K562 (cell line): ENCODE measurements at regions not wholly inside any gene's neighbourhood (a gene's known extent, or its start where the extent isn't known, plus 50 kb on each side); places are given as distances from the start of the nearest gene placed in this dataset.

ENCODE experiments used
- ATAC-seq: fragments of 200-7000 bp; cut with Tn5 transposase; 3 replicates; pipeline ENCODE4 v1.9.1; 2020; ENCODE audit warnings: moderate library complexity
- BruUV-seq: library from RNA; stranded (reverse); fragments of 400-500 nt; replicated peaks from 2 replicates; lab custom pipeline; 2021; lab: Mats Ljungman, UMichigan
- CTCF ChIA-PET: fragments of 300-600 bp; formaldehyde crosslinking; extraction: SDS; loops from one replicate; lab custom pipeline; 2021; ENCODE audit warnings: low intra/inter-chr PET ratio; lab: Yijun Ruan, JAX
- POLR2A ChIA-PET: fragments of 300-600, 350-650 bp; sonication (Branson Sonifier 250); formaldehyde crosslinking; extraction: SDS; loops from one replicate; lab custom pipeline; 2021; ENCODE audit warnings: antibody characterized with exemption, inconsistent platforms; lab: Yijun Ruan, JAX
- DNase-seq, 4 experiments: peaks; one replicate each; pipeline versions ENCODE4 v3.0.0 to v3.0.0-alpha.2; 2011 to 2018; ENCODE audit warnings: low spot score in 3 of 4, mixed read lengths in 3 of 4; ENCODE audit errors: extremely low read depth in 1 of 4
- FAIRE-seq: peaks from 2 replicates; lab custom pipeline; 2011; peaks lifted over from hg19 to GRCh38; lab: Jason Lieb, UNC
- H2AFZ ChIP-seq: 2 replicates; pipeline ENCODE4 v1.6.0; 2011; ENCODE audit warnings: low read depth, low read length, control low read depth, inconsistent platforms
- H3K27ac ChIP-seq: fragments of 200-600 bp; 3 replicates; pipeline ENCODE4 v1.8.0; 2011; ENCODE audit warnings: low read depth, mild to moderate bottlenecking, control low read depth, inconsistent platforms, low read length, moderate library complexity, mixed read lengths; ENCODE audit errors: extremely low read depth
- H3K27me3 ChIP-seq, 2 experiments: fragments of 300-600 bp in 1 of 2; 2 replicates in 1 of 2; 3 replicates in 1 of 2; pipeline versions ENCODE4 v1.6.0 to v1.8.0; 2011; ENCODE audit warnings: inconsistent platforms in 2 of 2, low read length in 2 of 2, mild to moderate bottlenecking in 1 of 2, mixed read lengths in 1 of 2, moderate library complexity in 1 of 2; ENCODE audit not compliant: control insufficient read depth in 2 of 2, insufficient read depth in 2 of 2
- H3K36me3 ChIP-seq: fragments of 300-600 bp; 3 replicates; pipeline ENCODE4 v1.8.0; 2011; ENCODE audit warnings: mild to moderate bottlenecking, low read length, inconsistent platforms; ENCODE audit not compliant: control insufficient read depth, insufficient read depth
- H3K4me1 ChIP-seq, 2 experiments: fragments of 200-600 bp in 1 of 2; replicated peaks in 1 of 2; 2 replicates in 1 of 2; 3 replicates in 1 of 2; pipeline versions ENCODE4 v1.5.1 to v1.8.0; 2011; ENCODE audit warnings: inconsistent platforms in 2 of 2, low read length in 2 of 2, mild to moderate bottlenecking in 1 of 2, mixed read lengths in 1 of 2, moderate library complexity in 1 of 2; ENCODE audit not compliant: control insufficient read depth in 2 of 2, insufficient read depth in 2 of 2
- H3K4me2 ChIP-seq: 2 replicates; pipeline ENCODE4 v1.6.1; 2011; ENCODE audit warnings: low read length, control low read depth, inconsistent platforms, mixed read lengths; ENCODE audit not compliant: insufficient read depth
- H3K4me3 ChIP-seq: fragments of 200-600 bp; sonication (generic), shearing (Covaris generic); 2 replicates; pipeline ENCODE4 v1.5.1; 2016; ENCODE audit warnings: control low read depth, inconsistent platforms
- H3K79me2 ChIP-seq: fragments of 200-600 bp; 3 replicates; pipeline ENCODE4 v1.8.0; 2011; ENCODE audit warnings: low read length, inconsistent platforms; ENCODE audit not compliant: control insufficient read depth, insufficient read depth
- H3K9ac ChIP-seq, 2 experiments: 2 replicates each; pipeline versions ENCODE4 v1.6.0 to v1.6.1; 2011; ENCODE audit warnings: low read depth in 2 of 2, low read length in 2 of 2, control low read depth in 1 of 2, inconsistent platforms in 1 of 2, mild to moderate bottlenecking in 1 of 2, mixed read lengths in 1 of 2; ENCODE audit not compliant: insufficient read depth in 1 of 2
- H3K9me1 ChIP-seq: one replicate; pipeline ENCODE4 v1.6.0; 2011; ENCODE audit warnings: inconsistent platforms, mild to moderate bottlenecking, low read length, moderate library complexity; ENCODE audit not compliant: control insufficient read depth, insufficient read depth
- H3K9me3 ChIP-seq: replicated peaks from 2 replicates; pipeline ENCODE4 v1.5.1; 2011; ENCODE audit warnings: low read depth, low read length, inconsistent platforms; ENCODE audit not compliant: control insufficient read depth, insufficient read depth
- H4K20me1 ChIP-seq: replicated peaks from 2 replicates; pipeline ENCODE4 v1.6.1; 2011; ENCODE audit warnings: low read length, inconsistent platforms, mixed read lengths; ENCODE audit not compliant: control insufficient read depth, insufficient read depth
- BRD9 ChIP-seq: fragments of 450-650 bp; IDR thresholded peaks from 2 replicates; pipeline ENCODE4 v1.6.1; 2018; ENCODE audit warnings: low read depth; ENCODE audit not compliant: partially characterized antibody
- CHD4 ChIP-seq: fragments of 200-600 bp; sonication (generic); IDR thresholded peaks from 3 replicates; pipeline ENCODE4 v1.6.1; 2012; ENCODE audit warnings: low read depth, mild to moderate bottlenecking, mixed read lengths, low read length, inconsistent platforms; ENCODE audit not compliant: insufficient read depth, insufficient replicate concordance, poor library complexity, severe bottlenecking
- GATA2 ChIP-seq: sonication (generic); formaldehyde crosslinking; IDR thresholded peaks from 2 replicates; pipeline ENCODE4 v1.4.0; 2020; ENCODE audit warnings: mild to moderate bottlenecking, missing genetic modification reagents
- HNRNPL ChIP-seq: fragments of 200-400 bp; formaldehyde crosslinking; IDR thresholded peaks from 2 replicates; pipeline ENCODE4 v1.6.1; 2017; ENCODE audit warnings: low read depth, mild to moderate bottlenecking, low read length
- MCM2 ChIP-seq: fragments of 450-650 bp; IDR thresholded peaks from 2 replicates; pipeline ENCODE4 v1.6.1; 2017; ENCODE audit warnings: low read depth, mild to moderate bottlenecking
- MCM5 ChIP-seq: fragments of 450-650 bp; IDR thresholded peaks from 2 replicates; pipeline ENCODE4 v1.6.1; 2016; ENCODE audit warnings: low read depth
- NCOA1 ChIP-seq: fragments of 450-650 bp; IDR thresholded peaks from 2 replicates; pipeline ENCODE4 v1.6.1; 2016; ENCODE audit warnings: low read depth
- PHTF2 ChIP-seq: fragments of 250-450 bp; sonication (Bioruptor Pico); IDR thresholded peaks from 2 replicates; pipeline ENCODE4 v1.5.0; 2021; ENCODE audit warnings: mild to moderate bottlenecking
- TAF9B ChIP-seq: fragments of 450-650 bp; IDR thresholded peaks from 2 replicates; pipeline ENCODE4 v1.6.1; 2018; ENCODE audit warnings: mild to moderate bottlenecking; ENCODE audit not compliant: partially characterized antibody
- TCF7L2 ChIP-seq: fragments of 150-350 bp; IDR thresholded peaks from 2 replicates; pipeline ENCODE4 v1.6.1; 2016; ENCODE audit warnings: low read depth, mild to moderate bottlenecking, low read length, moderate library complexity
- ZNF384 ChIP-seq: IDR thresholded peaks from 2 replicates; pipeline ENCODE4 v1.6.1; 2012; ENCODE audit warnings: low read depth, low read length, improper control_type of control experiment
- WGBS: fragments of 100-300 bp; shearing (Covaris generic); methylation state at CpG from one replicate; pipeline ENCODE4 v1.1.6; 2016; ENCODE audit warnings: low coverage, mixed read lengths; ENCODE audit not compliant: insufficient coverage; ENCODE audit errors: missing lambda C conversion rate; 5-methylcytosine and 5-hydroxymethylcytosine counted together
- in situ Hi-C: fragments of 300-500 bp; cut with MboI; formaldehyde crosslinking; loops from 4 replicates; pipeline ENCODE4 v1.15.0; 2018; ENCODE audit warnings: inconsistent platforms, mixed read lengths
- intact Hi-C: fragments of 100-400 bp; cut with micrococcal nuclease; formaldehyde crosslinking; loops from 2 replicates; pipeline ENCODE4 v1.14.2; 2022
- TF ChIP-seq, protein P1 (sequence below): fragments of 450-650 bp; IDR thresholded peaks from 2 replicates; pipeline ENCODE4 v1.6.1; 2016; ENCODE audit warnings: antibody characterized with exemption
- TF ChIP-seq, protein P2 (sequence below): sonication (generic); formaldehyde crosslinking; IDR thresholded peaks from 2 replicates; pipeline ENCODE4 v1.8.0; 2022; ENCODE audit warnings: mild to moderate bottlenecking, low read depth, missing genetic modification reagents
- TF ChIP-seq, protein P3 (sequence below): fragments of 250-450 bp; sonication (Bioruptor Pico); IDR thresholded peaks from 2 replicates; pipeline ENCODE4 v1.4.0; 2020; ENCODE audit warnings: mild to moderate bottlenecking

DNA sequence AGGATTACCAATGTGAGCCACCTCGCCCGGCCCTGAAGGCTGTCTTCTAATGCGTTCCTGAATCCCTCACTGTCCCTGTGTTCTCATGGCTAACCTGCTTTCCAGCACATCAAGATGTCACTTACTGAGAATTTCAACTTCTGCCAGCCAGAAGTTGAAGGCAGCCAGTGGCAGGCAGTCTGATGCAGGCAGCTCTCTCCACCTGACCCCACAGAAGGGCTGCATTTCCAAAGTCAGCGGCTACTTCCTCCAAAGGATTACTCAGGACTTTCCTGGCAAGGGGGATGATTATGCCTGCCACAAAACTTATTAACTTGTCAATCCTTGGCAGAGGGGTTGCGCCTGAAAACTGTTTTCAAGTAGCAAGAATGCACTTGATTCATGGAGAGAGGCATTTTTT is 1219.4 kb downstream of the TYW1 start:
- Histone ChIP-seq H4K20me1 (no peaks in the 10 kb centered on the region), H3K4me3 (no peak overlapping the region), H3K9ac (no peak overlapping the region), H3K27ac (no peak overlapping the region), H3K27me3 (no peaks in the 10 kb centered on the region), H3K9me1 (no peaks in the 10 kb centered on the region), H3K4me2 (no peak overlapping the region), H2AFZ (no peak overlapping the region), H3K9me3 (no peaks in the 10 kb centered on the region), H3K36me3 (no peaks in the 10 kb centered on the region), H3K4me1 (no peaks in the 10 kb centered on the region), H3K79me2 (no peaks in the 10 kb centered on the region)
- intact Hi-C loops, result no loop called here
- in situ Hi-C loops, result no loop called here
- DNase-seq, result no peak
- ATAC-seq, result no peak
- BruUV-seq, result no TSS peak
- FAIRE-seq, result no peak
- 0% methylated on average over 5 of the region's 5 CpGs for WGBS
- POLR2A ChIA-PET, result no interaction called here
- CTCF ChIA-PET, result no interaction called here
- TF ChIP-seq, protein P1, sequence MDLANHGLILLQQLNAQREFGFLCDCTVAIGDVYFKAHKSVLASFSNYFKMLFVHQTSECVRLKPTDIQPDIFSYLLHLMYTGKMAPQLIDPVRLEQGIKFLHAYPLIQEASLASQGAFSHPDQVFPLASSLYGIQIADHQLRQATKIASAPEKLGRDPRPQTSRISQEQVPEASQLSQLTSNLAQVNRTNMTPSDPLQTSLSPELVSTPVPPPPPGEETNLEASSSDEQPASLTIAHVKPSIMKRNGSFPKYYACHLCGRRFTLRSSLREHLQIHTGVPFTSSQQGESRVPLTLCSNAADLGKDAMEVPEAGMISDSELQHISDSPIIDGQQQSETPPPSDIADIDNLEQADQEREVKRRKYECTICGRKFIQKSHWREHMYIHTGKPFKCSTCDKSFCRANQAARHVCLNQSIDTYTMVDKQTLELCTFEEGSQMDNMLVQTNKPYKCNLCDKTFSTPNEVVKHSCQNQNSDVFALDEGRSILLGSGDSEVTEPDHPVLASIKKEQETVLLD, result no peak
- TF ChIP-seq, protein P2, sequence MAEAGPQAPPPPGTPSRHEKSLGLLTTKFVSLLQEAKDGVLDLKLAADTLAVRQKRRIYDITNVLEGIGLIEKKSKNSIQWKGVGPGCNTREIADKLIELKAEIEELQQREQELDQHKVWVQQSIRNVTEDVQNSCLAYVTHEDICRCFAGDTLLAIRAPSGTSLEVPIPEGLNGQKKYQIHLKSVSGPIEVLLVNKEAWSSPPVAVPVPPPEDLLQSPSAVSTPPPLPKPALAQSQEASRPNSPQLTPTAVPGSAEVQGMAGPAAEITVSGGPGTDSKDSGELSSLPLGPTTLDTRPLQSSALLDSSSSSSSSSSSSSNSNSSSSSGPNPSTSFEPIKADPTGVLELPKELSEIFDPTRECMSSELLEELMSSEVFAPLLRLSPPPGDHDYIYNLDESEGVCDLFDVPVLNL (CRISPR knock-in tag), result no peak

DNA sequence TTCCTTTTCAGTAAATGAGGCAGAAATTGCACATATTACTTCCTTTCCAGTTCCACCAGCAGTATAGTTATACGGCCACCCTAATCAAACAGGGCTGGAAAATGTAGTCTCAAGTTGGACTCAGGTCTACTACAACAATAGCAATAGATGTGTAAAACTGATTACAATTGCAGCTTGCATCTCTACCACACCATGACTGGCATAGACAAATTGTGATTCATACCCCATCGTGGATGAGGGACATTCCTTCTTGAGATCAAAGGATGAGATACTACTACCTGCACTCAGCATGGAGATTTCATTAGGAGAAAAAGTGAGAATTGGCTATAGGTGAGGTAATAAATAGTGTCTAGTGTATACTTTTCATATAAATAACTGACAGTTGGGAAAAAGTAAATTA is 1220.8 kb downstream of the TYW1 start:
- WGBS, result 2% methylated on average over 2 of the region's 2 CpGs
- intact Hi-C loops, result no loop called here
- in situ Hi-C loops, result no loop called here
- Histone ChIP-seq H3K9me1 (no peaks in the 10 kb centered on the region), H3K9me3 (no peaks in the 10 kb centered on the region), H3K27ac (no peak overlapping the region), H3K4me3 (no peak overlapping the region), H3K9ac (no peak overlapping the region), H3K27me3 (no peaks in the 10 kb centered on the region), H4K20me1 (no peaks in the 10 kb centered on the region), H3K36me3 (no peaks in the 10 kb centered on the region), H3K4me1 (no peaks in the 10 kb centered on the region), H2AFZ (no peak overlapping the region), H3K4me2 (no peak overlapping the region), H3K79me2 (no peaks in the 10 kb centered on the region)
- no peak for ATAC-seq
- ChIA-PET POLR2A (no interaction called here), CTCF (no interaction called here)
- DNase-seq, result no peak
- no peak for FAIRE-seq
- BruUV-seq, result no TSS peak
- TF ChIP-seq GATA2 (CRISPR knock-in tag), result no peak
- no peak for TF ChIP-seq TAF9B
- TF ChIP-seq MCM5, result no peak
- no peak for TF ChIP-seq ZNF384
- no peak for TF ChIP-seq NCOA1
- no peak for TF ChIP-seq TCF7L2
- no peak for TF ChIP-seq HNRNPL
- no peak for TF ChIP-seq MCM2
- no peak for TF ChIP-seq PHTF2 (CRISPR knock-in tag)
- TF ChIP-seq, protein P3, sequence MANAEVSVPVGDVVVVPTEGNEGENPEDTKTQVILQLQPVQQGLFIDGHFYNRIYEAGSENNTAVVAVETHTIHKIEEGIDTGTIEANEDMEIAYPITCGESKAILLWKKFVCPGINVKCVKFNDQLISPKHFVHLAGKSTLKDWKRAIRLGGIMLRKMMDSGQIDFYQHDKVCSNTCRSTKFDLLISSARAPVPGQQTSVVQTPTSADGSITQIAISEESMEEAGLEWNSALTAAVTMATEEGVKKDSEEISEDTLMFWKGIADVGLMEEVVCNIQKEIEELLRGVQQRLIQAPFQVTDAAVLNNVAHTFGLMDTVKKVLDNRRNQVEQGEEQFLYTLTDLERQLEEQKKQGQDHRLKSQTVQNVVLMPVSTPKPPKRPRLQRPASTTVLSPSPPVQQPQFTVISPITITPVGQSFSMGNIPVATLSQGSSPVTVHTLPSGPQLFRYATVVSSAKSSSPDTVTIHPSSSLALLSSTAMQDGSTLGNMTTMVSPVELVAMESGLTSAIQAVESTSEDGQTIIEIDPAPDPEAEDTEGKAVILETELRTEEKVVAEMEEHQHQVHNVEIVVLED, result no peak
- TF ChIP-seq BRD9, result no peak
- no peak for TF ChIP-seq CHD4
